ENCODE measurements at regions not wholly inside any gene's neighbourhood (a gene's known extent, or its start where the extent isn't known, plus 50 kb on each side); places are given as distances from the start of the nearest gene placed in this dataset.

DNA sequence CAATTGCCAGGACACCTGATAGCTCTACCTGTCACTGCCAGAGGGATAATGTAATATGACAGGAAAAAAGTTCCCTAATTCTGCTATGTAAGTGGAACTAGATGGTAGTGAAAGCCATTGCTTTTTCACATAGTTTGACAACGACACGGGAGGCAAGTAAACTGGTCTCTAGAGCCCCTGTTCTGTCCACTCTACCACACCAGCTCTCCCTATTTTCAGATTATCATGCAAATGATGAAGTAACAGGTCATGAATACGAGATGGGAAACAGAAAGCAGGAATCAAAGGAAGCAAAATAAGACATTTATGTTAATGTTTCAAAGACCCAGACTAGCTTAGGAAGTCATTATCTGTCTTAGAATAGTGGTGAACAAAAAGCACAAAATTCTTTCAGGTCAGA, 56.2 kb downstream of the TAF11L14 start:
- no peak overlapping the region for H3K4me3 ChIP-seq (ENCODE audit: control insufficient read depth in 2 of 3, extremely low read depth in 1 of 3, insufficient read depth in 2 of 3, low read depth in 1 of 3, low read length in 3 of 3)
- H4K20me1 ChIP-seq (ENCODE audit: control insufficient read depth, extremely low read depth, insufficient read depth, low read length) = no peaks in the 10 kb centered on the region
- H3K9me1 ChIP-seq (ENCODE audit: control insufficient read depth, extremely low read depth, insufficient read depth, low read length) = no peaks in the 10 kb centered on the region
- peaks cover 12% of the 10 kb centered on the region for H3K4me1 ChIP-seq (ENCODE audit: control insufficient read depth, extremely low read depth, insufficient read depth, low read length)
- no peak overlapping the region for H3K9ac ChIP-seq (ENCODE audit: control insufficient read depth, extremely low read depth, insufficient read depth, low read length)
- H3K27ac ChIP-seq (ENCODE audit: control insufficient read depth, insufficient read depth, low read length) = no peak overlapping the region
- no peaks in the 10 kb centered on the region for H3K36me3 ChIP-seq (ENCODE audit: control insufficient read depth in 2 of 2, extremely low read depth in 1 of 2, insufficient read depth in 2 of 2, low read length in 2 of 2)
- no peak for FAIRE-seq
- no peaks in the 10 kb centered on the region for H3K27me3 ChIP-seq (ENCODE audit: control insufficient read depth, extremely low read depth, insufficient read depth, low read length)
- no peak overlapping the region for H2AFZ ChIP-seq (ENCODE audit: control insufficient read depth, low read length)
- DNase-seq (ENCODE audit: low read depth, low spot score) = no peak
- dilution Hi-C loops (cut with MboI; ENCODE audit: extremely low pct_ligation_motif_present, low sequenced_read_pairs) = no loop called here
- H3K79me2 ChIP-seq (ENCODE audit: control insufficient read depth, insufficient read depth, low read length) = no peaks in the 10 kb centered on the region
- H3K4me2 ChIP-seq (ENCODE audit: control insufficient read depth, extremely low read depth, insufficient read depth, low read depth, low read length) = no peak overlapping the region
- no peaks in the 10 kb centered on the region for H3K9me3 ChIP-seq (ENCODE audit: control insufficient read depth, low read depth, low read length)
- TF ChIP-seq EZH2 (IDR thresholded peaks at IDR 0.05; ENCODE audit: low read length) = no peak
- TF ChIP-seq, protein P1, sequence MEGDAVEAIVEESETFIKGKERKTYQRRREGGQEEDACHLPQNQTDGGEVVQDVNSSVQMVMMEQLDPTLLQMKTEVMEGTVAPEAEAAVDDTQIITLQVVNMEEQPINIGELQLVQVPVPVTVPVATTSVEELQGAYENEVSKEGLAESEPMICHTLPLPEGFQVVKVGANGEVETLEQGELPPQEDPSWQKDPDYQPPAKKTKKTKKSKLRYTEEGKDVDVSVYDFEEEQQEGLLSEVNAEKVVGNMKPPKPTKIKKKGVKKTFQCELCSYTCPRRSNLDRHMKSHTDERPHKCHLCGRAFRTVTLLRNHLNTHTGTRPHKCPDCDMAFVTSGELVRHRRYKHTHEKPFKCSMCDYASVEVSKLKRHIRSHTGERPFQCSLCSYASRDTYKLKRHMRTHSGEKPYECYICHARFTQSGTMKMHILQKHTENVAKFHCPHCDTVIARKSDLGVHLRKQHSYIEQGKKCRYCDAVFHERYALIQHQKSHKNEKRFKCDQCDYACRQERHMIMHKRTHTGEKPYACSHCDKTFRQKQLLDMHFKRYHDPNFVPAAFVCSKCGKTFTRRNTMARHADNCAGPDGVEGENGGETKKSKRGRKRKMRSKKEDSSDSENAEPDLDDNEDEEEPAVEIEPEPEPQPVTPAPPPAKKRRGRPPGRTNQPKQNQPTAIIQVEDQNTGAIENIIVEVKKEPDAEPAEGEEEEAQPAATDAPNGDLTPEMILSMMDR (optimal IDR thresholded peaks at IDR 0.05 in 1 of 3, IDR thresholded peaks at IDR 0.05 in 1 of 3, conservative IDR thresholded peaks at IDR 0.05 in 1 of 3; ENCODE audit: extremely low read depth in 1 of 3, insufficient read depth in 2 of 3, low read length in 3 of 3) = no peak

DNA sequence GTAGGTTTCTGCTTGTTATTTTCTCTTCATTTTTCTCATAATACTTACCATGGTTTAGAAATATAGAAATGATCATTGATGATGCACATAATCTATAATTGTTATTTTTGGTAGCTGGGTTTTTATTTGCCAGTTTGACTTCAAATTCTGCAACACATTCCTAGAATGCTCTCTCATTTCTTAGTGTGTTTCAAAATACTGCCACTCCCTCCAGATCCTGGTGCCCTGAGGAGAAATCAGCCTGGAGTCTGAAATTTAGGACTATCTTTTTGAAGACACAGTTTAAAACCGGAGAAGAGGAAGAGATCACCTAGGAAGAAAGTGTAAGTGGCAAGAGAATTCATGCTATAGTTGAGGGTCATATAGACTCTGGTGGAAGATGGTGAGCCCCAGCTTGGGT, 57.5 kb downstream of the TAF11L14 start:
- Histone ChIP-seq H3K27me3 (ENCODE audit: control insufficient read depth, extremely low read depth, insufficient read depth, low read length) (no peaks in the 10 kb centered on the region), H2AFZ (ENCODE audit: control insufficient read depth, low read length) (no peak overlapping the region), H3K4me2 (ENCODE audit: control insufficient read depth, extremely low read depth, insufficient read depth, low read depth, low read length) (no peak overlapping the region), H3K79me2 (ENCODE audit: control insufficient read depth, insufficient read depth, low read length) (no peaks in the 10 kb centered on the region), H3K4me3 (ENCODE audit: control insufficient read depth in 2 of 3, extremely low read depth in 1 of 3, insufficient read depth in 2 of 3, low read depth in 1 of 3, low read length in 3 of 3) (no peak overlapping the region), H3K9ac (ENCODE audit: control insufficient read depth, extremely low read depth, insufficient read depth, low read length) (no peak overlapping the region), H4K20me1 (ENCODE audit: control insufficient read depth, extremely low read depth, insufficient read depth, low read length) (no peaks in the 10 kb centered on the region), H3K27ac (ENCODE audit: control insufficient read depth, insufficient read depth, low read length) (no peak overlapping the region), H3K4me1 (ENCODE audit: control insufficient read depth, extremely low read depth, insufficient read depth, low read length) (peaks cover 15% of the 10 kb centered on the region), H3K36me3 (ENCODE audit: control insufficient read depth in 2 of 2, extremely low read depth in 1 of 2, insufficient read depth in 2 of 2, low read length in 2 of 2) (no peaks in the 10 kb centered on the region), H3K9me1 (ENCODE audit: control insufficient read depth, extremely low read depth, insufficient read depth, low read length) (no peaks in the 10 kb centered on the region), H3K9me3 (ENCODE audit: control insufficient read depth, low read depth, low read length) (no peaks in the 10 kb centered on the region)
- DNase-seq (ENCODE audit: low read depth, low spot score) (no peak), FAIRE-seq (no peak)
- dilution Hi-C loops (cut with MboI; ENCODE audit: extremely low pct_ligation_motif_present, low sequenced_read_pairs) = no loop called here
- TF ChIP-seq, protein P1 (optimal IDR thresholded peaks at IDR 0.05 in 1 of 3, IDR thresholded peaks at IDR 0.05 in 1 of 3, conservative IDR thresholded peaks at IDR 0.05 in 1 of 3; ENCODE audit: extremely low read depth in 1 of 3, insufficient read depth in 2 of 3, low read length in 3 of 3) = no peak
